NB4 (cell line): ENCODE measurements at regions not wholly inside any gene's neighbourhood (a gene's known extent, or its start where the extent isn't known, plus 50 kb on each side); places are given as distances from the start of the nearest gene placed in this dataset.

Experiments
- CTCF ChIP-seq: IDR thresholded peaks from one replicate; pipeline ENCODE4 v1.5.1; 2012; ENCODE audit warnings: low read depth, low read length
- MYC ChIP-seq: IDR thresholded peaks from 2 replicates; pipeline ENCODE4 v1.6.1; 2011; ENCODE audit warnings: low read depth, low read length
- POLR2A ChIP-seq: IDR thresholded peaks from 2 replicates; pipeline ENCODE4 v1.6.1; 2011; ENCODE audit warnings: mild to moderate bottlenecking; ENCODE audit not compliant: insufficient read length; ENCODE audit errors: extremely low read depth
- TF ChIP-seq, protein P1 (sequence below): IDR thresholded peaks from 2 replicates; pipeline ENCODE4 v1.6.1; 2011; ENCODE audit warnings: low read depth, low read length

DNA sequence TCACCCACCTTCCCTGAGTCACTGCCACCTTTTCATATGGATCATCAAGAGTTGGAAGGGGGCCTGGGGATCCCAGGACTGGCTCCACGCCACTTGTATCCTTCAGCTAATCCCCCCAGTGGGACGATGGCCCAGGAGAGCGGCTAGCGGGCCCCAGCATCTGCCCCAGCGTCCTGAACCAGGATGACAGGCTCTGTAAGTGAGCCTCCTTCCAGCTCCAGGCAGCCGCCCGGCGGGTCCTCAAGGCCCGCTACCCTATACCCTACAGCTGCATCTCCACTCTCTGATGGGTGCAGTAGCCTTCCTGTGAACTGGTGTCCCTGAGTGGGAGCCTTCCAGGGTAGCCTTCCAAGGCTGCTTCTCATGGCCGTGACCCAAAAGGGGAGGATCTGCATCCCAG is 183.1 kb downstream of the ATG4C start:
- no peak for TF ChIP-seq MYC
- TF ChIP-seq CTCF: no peak
- no peak for TF ChIP-seq POLR2A
- TF ChIP-seq, protein P1, sequence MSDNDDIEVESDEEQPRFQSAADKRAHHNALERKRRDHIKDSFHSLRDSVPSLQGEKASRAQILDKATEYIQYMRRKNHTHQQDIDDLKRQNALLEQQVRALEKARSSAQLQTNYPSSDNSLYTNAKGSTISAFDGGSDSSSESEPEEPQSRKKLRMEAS: no peak
